ENCODE measurements at regions not wholly inside any gene's neighbourhood (a gene's known extent, or its start where the extent isn't known, plus 50 kb on each side); places are given as distances from the start of the nearest gene placed in this dataset.

DNA sequence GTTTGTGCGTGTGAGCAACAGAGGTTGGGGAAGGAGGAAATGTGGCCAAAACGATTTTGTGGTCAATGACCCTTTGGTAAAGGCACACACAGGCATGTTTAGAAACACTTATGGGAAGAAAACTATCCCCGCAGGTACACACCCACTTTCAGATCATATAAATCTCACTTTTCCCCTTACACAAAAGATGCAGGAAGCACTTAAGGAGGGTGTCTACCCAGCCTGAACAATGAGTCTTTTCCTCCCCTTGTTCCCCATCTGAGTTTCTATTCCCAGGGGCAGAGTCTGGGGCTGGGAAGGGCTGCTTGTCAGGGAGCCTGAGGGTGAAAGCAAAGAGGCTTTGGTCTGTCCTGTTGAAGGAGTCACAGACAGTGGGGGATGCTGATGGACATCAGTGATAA is 193.2 kb upstream of the SALL4 start:
- Histone ChIP-seq H3K9me1 (ENCODE audit: control insufficient read depth, extremely low read depth, insufficient read depth, low read length) (no peaks in the 10 kb centered on the region), H3K4me3 (ENCODE audit: control insufficient read depth in 2 of 3, extremely low read depth in 1 of 3, insufficient read depth in 2 of 3, low read depth in 1 of 3, low read length in 3 of 3) (no peak overlapping the region), H2AFZ (ENCODE audit: control insufficient read depth, low read length) (no peak overlapping the region), H3K9me3 (ENCODE audit: control insufficient read depth, low read depth, low read length) (no peaks in the 10 kb centered on the region), H3K79me2 (ENCODE audit: control insufficient read depth, insufficient read depth, low read length) (no peaks in the 10 kb centered on the region), H3K9ac (ENCODE audit: control insufficient read depth, extremely low read depth, insufficient read depth, low read length) (no peak overlapping the region), H3K4me1 (ENCODE audit: control insufficient read depth, extremely low read depth, insufficient read depth, low read length) (no peaks in the 10 kb centered on the region), H3K4me2 (ENCODE audit: control insufficient read depth, extremely low read depth, insufficient read depth, low read depth, low read length) (no peak overlapping the region), H3K27ac (ENCODE audit: control insufficient read depth, insufficient read depth, low read length) (no peak overlapping the region), H3K27me3 (ENCODE audit: control insufficient read depth, extremely low read depth, insufficient read depth, low read length) (no peaks in the 10 kb centered on the region), H3K36me3 (ENCODE audit: control insufficient read depth in 2 of 2, extremely low read depth in 1 of 2, insufficient read depth in 2 of 2, low read length in 2 of 2) (no peaks in the 10 kb centered on the region), H4K20me1 (ENCODE audit: control insufficient read depth, extremely low read depth, insufficient read depth, low read length) (no peaks in the 10 kb centered on the region)
- DNase-seq (ENCODE audit: low read depth, low spot score) (no peak), FAIRE-seq (no peak)
- TF ChIP-seq, protein P1, sequence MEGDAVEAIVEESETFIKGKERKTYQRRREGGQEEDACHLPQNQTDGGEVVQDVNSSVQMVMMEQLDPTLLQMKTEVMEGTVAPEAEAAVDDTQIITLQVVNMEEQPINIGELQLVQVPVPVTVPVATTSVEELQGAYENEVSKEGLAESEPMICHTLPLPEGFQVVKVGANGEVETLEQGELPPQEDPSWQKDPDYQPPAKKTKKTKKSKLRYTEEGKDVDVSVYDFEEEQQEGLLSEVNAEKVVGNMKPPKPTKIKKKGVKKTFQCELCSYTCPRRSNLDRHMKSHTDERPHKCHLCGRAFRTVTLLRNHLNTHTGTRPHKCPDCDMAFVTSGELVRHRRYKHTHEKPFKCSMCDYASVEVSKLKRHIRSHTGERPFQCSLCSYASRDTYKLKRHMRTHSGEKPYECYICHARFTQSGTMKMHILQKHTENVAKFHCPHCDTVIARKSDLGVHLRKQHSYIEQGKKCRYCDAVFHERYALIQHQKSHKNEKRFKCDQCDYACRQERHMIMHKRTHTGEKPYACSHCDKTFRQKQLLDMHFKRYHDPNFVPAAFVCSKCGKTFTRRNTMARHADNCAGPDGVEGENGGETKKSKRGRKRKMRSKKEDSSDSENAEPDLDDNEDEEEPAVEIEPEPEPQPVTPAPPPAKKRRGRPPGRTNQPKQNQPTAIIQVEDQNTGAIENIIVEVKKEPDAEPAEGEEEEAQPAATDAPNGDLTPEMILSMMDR (optimal IDR thresholded peaks at IDR 0.05 in 1 of 3, IDR thresholded peaks at IDR 0.05 in 1 of 3, conservative IDR thresholded peaks at IDR 0.05 in 1 of 3; ENCODE audit: extremely low read depth in 1 of 3, insufficient read depth in 2 of 3, low read length in 3 of 3): no peak
- TF ChIP-seq EZH2 (IDR thresholded peaks at IDR 0.05; ENCODE audit: low read length): no peak
- dilution Hi-C loops (cut with MboI; ENCODE audit: extremely low pct_ligation_motif_present, low sequenced_read_pairs): no loop called here

GRCh38 chr20:51994751-51995417 is 192.6 kb upstream of the SALL4 start:
- Histone ChIP-seq H3K79me2 (ENCODE audit: control insufficient read depth, insufficient read depth, low read length) (no peaks in the 10 kb centered on the region), H3K4me1 (ENCODE audit: control insufficient read depth, extremely low read depth, insufficient read depth, low read length) (no peaks in the 10 kb centered on the region), H3K9me1 (ENCODE audit: control insufficient read depth, extremely low read depth, insufficient read depth, low read length) (no peaks in the 10 kb centered on the region), H3K27me3 (ENCODE audit: control insufficient read depth, extremely low read depth, insufficient read depth, low read length) (no peaks in the 10 kb centered on the region), H3K9me3 (ENCODE audit: control insufficient read depth, low read depth, low read length) (no peaks in the 10 kb centered on the region), H3K9ac (ENCODE audit: control insufficient read depth, extremely low read depth, insufficient read depth, low read length) (no peak overlapping the region), H3K36me3 (ENCODE audit: control insufficient read depth in 2 of 2, extremely low read depth in 1 of 2, insufficient read depth in 2 of 2, low read length in 2 of 2) (no peaks in the 10 kb centered on the region), H3K4me3 (ENCODE audit: control insufficient read depth in 2 of 3, extremely low read depth in 1 of 3, insufficient read depth in 2 of 3, low read depth in 1 of 3, low read length in 3 of 3) (no peak overlapping the region), H3K4me2 (ENCODE audit: control insufficient read depth, extremely low read depth, insufficient read depth, low read depth, low read length) (no peak overlapping the region), H2AFZ (ENCODE audit: control insufficient read depth, low read length) (no peak overlapping the region), H3K27ac (ENCODE audit: control insufficient read depth, insufficient read depth, low read length) (no peak overlapping the region), H4K20me1 (ENCODE audit: control insufficient read depth, extremely low read depth, insufficient read depth, low read length) (no peaks in the 10 kb centered on the region)
- FAIRE-seq (no peak), DNase-seq (ENCODE audit: low read depth, low spot score) (no peak)
- dilution Hi-C loops (cut with MboI; ENCODE audit: extremely low pct_ligation_motif_present, low sequenced_read_pairs): no loop called here
- TF ChIP-seq, protein P1 (optimal IDR thresholded peaks at IDR 0.05 in 1 of 3, IDR thresholded peaks at IDR 0.05 in 1 of 3, conservative IDR thresholded peaks at IDR 0.05 in 1 of 3; ENCODE audit: extremely low read depth in 1 of 3, insufficient read depth in 2 of 3, low read length in 3 of 3): no peak
- no peak for TF ChIP-seq EZH2 (IDR thresholded peaks at IDR 0.05; ENCODE audit: low read length)
